ENCODE measurements at regions not wholly inside any gene's neighbourhood (a gene's known extent, or its start where the extent isn't known, plus 50 kb on each side); places are given as distances from the start of the nearest gene placed in this dataset.
"Not testable (repeated sequence)": the region's sequence is repeated elsewhere in the genome, so short reads cannot be mapped to it uniquely, and the experiment has no call there.

DNA sequence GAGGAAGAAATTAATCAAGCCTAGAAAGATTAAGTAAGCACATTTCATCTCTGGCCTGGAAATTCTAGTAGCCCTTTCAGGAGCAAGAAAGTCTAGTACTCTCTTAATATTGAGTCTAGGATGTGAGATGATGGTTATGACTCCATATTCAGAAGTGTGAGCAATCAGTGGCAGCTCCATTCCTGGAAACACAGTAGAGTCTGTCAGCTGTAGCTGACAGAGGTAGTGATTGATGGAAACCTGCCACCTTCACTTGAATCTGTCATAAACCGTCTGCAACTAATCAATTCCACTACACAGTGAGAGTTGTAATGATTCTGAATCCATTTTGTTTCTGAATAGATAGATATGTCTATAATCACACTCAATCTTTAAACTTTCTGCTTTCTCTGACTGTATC is 635.1 kb downstream of the IRS1 start:
- H3K4me3 ChIP-seq (replicated peaks; ENCODE audit: low read depth, low read length): no peak overlapping the region
- no peak for DNase-seq (ENCODE audit: extremely low read depth, low read depth)
- TF ChIP-seq, protein P1, sequence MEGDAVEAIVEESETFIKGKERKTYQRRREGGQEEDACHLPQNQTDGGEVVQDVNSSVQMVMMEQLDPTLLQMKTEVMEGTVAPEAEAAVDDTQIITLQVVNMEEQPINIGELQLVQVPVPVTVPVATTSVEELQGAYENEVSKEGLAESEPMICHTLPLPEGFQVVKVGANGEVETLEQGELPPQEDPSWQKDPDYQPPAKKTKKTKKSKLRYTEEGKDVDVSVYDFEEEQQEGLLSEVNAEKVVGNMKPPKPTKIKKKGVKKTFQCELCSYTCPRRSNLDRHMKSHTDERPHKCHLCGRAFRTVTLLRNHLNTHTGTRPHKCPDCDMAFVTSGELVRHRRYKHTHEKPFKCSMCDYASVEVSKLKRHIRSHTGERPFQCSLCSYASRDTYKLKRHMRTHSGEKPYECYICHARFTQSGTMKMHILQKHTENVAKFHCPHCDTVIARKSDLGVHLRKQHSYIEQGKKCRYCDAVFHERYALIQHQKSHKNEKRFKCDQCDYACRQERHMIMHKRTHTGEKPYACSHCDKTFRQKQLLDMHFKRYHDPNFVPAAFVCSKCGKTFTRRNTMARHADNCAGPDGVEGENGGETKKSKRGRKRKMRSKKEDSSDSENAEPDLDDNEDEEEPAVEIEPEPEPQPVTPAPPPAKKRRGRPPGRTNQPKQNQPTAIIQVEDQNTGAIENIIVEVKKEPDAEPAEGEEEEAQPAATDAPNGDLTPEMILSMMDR (IDR thresholded peaks at IDR 0.05; ENCODE audit: low read depth, low read length, missing control alignments): no peak

DNA sequence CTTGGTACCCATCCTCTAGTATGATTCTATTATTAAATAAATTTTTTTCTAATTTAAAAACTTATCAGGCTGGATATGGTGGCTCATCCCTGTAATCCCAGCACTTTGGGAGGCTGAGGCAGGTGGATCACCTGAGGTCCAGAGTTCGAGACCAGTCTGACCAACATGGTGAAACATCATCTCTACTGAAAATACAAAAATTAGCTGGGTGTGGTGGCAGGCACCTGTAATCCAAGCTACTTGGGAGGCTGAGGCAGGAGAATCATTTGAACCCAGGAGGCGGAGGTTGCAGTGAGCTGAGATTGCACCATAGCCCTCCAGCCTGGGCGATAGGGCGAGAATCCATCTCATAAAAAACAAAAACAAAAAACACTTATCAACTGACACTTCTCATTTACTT is 639.0 kb downstream of the IRS1 start:
- not testable (repeated sequence) for H3K4me3 ChIP-seq (replicated peaks; ENCODE audit: low read depth, low read length); DNase-seq (ENCODE audit: extremely low read depth, low read depth)

DNA sequence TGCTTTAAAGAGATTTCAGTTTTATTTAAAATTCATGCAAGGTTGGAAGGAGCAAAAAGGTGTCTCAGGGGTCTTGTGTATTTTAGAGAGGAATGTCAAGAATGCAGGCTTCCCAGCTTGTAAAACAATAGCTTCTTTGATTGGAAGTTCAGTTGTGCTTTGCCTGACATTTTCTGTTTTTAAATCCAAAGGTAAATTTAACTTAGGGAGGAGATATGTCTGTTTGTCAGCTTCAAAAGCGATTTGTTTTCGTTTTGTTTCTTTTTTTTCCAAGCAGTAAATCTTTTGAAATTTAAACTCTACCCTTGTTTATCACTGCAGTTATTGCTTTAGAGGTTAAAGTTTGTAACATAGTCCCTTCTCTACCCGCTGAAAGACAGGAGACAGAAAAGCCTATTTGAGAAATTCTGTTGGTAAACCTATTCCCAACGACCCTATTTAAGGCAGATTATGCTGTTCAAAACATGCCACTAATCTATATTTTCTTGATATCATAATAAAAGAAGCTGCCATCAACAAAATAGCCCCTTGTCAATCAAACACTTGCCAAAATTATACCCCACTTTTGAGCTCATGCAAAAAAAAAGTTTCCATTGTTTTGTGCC is 639.6 kb downstream of the IRS1 start:
- DNase-seq (ENCODE audit: extremely low read depth, low read depth): no peak
- no peak overlapping the region for H3K4me3 ChIP-seq (replicated peaks; ENCODE audit: low read depth, low read length)
- TF ChIP-seq, protein P1 (IDR thresholded peaks at IDR 0.05; ENCODE audit: low read depth, low read length, missing control alignments): no peak

DNA sequence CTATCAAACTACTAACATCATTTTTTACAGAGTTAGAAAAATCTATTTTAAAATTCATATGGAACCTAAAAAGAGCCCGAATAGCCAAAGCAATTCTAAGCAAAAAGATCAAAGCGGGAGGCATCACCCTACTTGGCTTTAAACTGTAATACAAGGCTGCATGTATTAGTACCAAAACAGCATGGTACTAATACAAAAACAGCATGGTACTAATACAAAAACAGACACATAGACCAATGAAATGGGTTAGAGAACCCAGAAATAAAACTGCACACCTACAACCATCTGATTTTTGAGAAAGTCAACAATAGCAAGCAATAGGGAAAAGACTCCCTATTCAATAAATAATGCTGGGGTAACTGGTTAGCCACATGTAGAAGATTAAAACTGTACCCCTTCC is 640.7 kb downstream of the IRS1 start:
- no peak for DNase-seq (ENCODE audit: extremely low read depth, low read depth)
- H3K4me3 ChIP-seq (replicated peaks; ENCODE audit: low read depth, low read length): no peak overlapping the region
- TF ChIP-seq, protein P1 (IDR thresholded peaks at IDR 0.05; ENCODE audit: low read depth, low read length, missing control alignments): no peak

DNA sequence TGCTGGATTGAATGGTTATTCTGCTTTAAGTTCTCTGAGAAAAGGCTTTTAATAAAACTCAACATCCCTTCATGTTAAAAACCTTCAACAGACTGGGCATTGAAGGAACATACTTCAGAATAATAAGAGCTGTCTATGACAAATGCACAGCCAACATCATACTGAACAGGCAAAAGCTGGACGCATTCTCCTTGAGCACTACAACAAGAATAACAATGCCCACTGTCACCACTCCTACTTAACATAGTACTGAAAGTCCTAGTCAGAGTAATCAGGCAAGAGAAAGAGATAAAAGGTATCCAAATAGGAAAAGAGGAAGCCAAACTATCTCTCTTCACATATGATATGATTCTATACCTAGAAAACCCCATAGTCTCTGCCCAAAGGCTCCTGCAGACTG is 641.4 kb downstream of the IRS1 start:
- no peak overlapping the region for H3K4me3 ChIP-seq (replicated peaks; ENCODE audit: low read depth, low read length)
- TF ChIP-seq, protein P1 (IDR thresholded peaks at IDR 0.05; ENCODE audit: low read depth, low read length, missing control alignments): no peak
- DNase-seq (ENCODE audit: extremely low read depth, low read depth): no peak

DNA sequence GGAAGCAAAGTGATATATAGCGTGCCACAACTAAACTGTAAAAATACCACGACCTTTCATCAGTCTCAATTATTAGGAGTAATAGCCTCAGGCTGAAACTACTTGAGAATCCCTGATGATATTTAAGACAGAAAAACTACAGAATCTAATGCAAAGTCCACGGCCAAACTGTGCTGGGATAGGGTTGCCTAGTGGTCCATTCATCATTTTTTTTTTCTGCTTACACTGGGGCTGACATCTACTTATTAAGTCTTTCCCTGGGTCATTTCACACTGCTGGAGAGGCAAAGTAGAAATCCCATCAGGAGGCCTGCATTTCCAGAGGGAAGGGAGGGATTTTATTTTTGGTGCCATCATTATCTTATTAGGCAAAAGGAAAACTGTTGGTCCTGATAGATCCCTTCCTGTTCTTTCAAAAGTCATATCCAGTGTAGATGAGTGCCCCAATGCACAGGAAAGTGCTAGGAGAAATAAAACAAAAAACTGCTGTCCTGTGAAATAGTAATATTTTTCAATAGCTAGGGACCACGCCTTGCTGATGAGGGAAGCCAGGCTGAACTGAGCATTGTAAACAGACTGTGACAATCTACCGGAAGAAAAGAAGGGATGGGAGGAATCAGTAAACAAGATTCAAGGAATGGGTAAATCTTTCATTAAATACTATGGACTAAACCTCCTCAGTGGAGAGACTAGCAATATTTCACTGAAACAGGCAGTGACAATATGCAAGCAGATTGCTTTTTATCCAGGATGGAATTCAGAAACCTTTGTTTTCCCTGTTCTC is 644.3 kb downstream of the IRS1 start:
- TF ChIP-seq, protein P1 (IDR thresholded peaks at IDR 0.05; ENCODE audit: low read depth, low read length, missing control alignments): no peak
- H3K4me3 ChIP-seq (replicated peaks; ENCODE audit: low read depth, low read length): no peak overlapping the region
- DNase-seq (ENCODE audit: extremely low read depth, low read depth): no peak

DNA sequence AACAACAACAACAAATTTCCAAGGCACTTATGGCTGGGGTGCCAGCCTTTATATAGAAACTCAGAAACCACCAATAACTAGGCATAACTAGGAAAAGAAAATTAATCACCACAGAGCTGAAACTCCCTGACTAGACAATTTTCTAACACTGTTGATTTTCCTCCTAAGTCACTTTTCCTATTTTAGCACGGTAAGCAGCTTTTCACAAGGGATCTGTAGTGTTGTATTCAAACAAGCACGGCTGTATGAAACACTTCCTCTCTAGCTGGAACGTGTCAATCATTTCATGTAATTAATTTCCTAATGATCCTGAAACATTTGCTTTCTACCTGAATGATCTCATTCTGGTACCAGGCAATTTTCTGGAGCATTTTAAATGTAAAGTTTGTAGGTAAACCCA is 645.0 kb downstream of the IRS1 start:
- H3K4me3 ChIP-seq (replicated peaks; ENCODE audit: low read depth, low read length): no peak overlapping the region
- DNase-seq (ENCODE audit: extremely low read depth, low read depth): no peak
- TF ChIP-seq, protein P1 (IDR thresholded peaks at IDR 0.05; ENCODE audit: low read depth, low read length, missing control alignments): no peak

All from HFF-Myc (cell line).